KBM-7 (cell line): ENCODE measurements at regions not wholly inside any gene's neighbourhood (a gene's known extent, or its start where the extent isn't known, plus 50 kb on each side); places are given as distances from the start of the nearest gene placed in this dataset.

Experiments
- DNase-seq: peaks from one replicate; pipeline ENCODE4 v3.0.0-alpha.2; 2015
- in situ Hi-C: fragments of 300-500 bp; cut with MboI; formaldehyde crosslinking; loops from 2 replicates; pipeline ENCODE4 v1.14.3; 2020; ENCODE audit warnings: low sequenced_read_pairs, low pct_unique_long_range_greater_than_20kb, mixed read lengths

DNA sequence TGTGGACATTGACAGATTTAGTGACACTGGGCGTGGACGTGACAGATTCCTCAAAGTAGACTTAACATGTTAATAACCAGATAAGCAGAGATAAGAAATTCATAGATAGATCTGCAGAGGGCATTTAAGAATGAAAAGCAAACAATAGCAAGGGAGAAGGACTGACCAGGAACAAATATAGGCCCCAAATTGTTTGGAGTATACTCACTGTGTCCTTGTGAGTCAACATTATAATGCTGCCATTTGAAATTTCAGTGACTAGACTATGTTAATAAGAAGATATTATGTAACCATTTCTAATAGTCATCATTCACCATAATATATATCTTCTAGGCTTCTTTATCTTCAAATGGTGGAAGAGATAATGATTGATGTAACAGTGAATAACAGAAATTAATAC lies 78.1 kb upstream of the SLC38A11 start:
- in situ Hi-C loops, result no loop called here

DNA sequence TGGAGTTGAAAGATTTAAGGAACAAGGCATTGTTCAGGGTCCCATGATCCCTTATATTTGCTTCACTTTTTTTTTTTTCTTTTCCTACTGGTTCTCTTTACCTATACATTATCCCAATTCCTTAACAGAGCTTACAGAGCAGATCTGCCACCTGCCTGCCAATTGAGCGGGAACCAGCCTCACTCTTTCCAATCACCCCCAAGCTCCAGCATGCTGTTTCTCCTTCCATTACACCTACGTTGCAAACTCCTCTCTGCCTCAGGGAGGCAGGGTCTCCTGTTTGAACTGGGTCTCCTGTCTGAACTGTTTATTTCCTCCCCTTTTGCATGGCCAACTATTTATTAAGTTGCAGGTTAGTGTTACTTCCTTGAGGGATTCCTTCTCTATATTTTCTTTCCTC lies 77.2 kb upstream of the SLC38A11 start:
- no peak for DNase-seq
- in situ Hi-C loops, result no loop called here

More for the DNA sequence above, 78.1 kb upstream of the SLC38A11 start:
- no peak for DNase-seq

DNA sequence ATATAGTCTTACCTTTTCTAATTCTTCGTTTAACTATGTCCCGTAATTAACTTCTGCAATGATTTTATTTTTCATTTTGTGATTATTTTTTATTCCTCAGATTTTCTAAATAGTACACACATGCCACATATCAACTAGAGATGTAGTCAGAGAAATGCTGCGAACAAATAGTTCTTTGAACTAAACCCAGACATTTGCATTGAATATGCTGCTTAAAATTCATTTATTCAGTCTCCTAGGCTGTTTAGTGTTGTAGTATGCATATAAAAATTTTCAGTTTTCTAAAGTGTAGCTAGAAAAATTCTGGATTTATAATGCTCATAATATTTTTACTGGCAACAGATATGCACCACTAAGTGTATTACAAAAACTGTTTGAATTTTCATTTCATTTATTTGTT lies 68.9 kb upstream of the SLC38A11 start:
- no peak for DNase-seq
- in situ Hi-C loops, result no loop called here

DNA sequence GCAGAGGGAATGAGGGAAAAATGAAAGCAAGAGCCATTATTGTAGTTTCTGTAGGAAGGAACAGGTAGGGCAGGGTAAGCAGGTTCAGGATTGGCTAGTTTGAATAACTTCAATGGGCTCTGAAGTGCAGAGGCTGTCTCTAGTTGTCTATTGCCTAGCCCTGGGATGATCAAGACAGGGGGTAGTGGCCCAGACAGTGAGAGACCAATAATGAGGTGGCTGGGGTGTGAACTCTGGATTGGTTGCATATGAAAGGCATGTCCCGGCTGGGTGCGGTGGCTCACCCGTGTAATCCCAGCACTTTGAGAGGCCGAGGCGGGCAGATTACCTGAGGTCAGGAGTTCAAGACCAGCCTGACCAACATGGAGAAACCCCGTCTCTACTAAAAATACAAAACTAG lies 67.5 kb upstream of the SLC38A11 start:
- DNase-seq, result no peak
- in situ Hi-C loops, result no loop called here

DNA sequence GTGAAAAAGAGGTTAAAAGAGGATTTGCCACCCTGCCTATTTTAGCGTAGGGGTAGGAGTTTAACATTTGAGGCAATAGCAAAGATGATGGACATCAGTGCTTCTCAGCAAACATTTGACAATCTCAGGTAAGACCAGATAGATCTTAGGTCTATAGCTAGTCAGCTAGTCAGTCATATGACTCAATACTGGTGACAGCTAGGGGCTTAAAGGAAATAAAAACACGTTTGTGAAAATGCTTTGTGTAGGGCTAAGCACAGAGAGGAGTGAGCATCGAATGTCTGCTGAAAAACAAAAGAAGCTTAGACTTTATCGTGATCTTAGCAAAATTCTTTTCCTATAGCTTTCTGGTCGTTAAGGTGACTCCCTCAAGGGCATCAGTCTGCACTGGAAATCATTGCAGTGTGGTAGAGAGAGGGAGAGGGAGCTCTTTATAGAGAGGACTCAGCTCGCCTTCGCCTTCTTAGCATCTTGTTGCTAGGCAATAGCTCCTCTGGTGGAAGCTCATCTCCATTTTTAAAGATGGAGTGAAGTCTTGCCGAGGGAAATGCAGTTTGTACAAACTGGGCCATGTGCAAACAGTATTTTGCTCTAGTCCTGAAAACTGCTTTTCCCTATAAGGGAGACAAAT lies 62.8 kb upstream of the SLC38A11 start:
- in situ Hi-C loops, result no loop called here
- DNase-seq, result no peak

DNA sequence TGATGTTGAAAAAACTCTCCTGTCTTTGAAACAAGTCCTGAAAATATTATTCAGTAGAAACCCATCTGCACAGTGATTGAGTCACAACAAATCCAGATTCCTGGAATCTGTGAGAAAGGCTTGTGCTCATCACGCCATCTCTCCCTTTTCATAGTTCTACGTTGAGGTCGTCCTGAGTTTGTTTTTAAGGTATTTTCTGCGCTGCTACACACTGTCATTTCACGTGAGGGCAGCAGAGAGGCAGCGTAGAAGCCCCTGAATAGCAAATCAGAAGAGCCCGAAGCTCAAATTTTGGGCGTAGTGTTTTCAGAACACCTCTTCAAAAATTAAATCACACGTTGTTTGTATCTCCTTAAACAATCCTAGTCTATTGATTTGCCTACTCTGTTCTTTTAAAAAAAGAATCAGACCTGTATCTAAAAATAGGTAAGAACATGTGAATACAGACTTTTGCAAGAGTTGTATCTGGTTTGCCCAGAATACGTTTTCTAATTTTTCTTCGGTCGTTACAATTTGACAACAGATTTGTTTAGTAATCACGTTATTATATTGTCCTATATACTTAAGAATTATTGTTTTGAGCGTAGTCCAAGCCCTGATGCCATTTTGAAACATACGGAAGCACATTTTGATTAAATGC lies 61.6 kb upstream of the SLC38A11 start:
- DNase-seq, result peak; percentile 57
- in situ Hi-C loops, result no loop called here

DNA sequence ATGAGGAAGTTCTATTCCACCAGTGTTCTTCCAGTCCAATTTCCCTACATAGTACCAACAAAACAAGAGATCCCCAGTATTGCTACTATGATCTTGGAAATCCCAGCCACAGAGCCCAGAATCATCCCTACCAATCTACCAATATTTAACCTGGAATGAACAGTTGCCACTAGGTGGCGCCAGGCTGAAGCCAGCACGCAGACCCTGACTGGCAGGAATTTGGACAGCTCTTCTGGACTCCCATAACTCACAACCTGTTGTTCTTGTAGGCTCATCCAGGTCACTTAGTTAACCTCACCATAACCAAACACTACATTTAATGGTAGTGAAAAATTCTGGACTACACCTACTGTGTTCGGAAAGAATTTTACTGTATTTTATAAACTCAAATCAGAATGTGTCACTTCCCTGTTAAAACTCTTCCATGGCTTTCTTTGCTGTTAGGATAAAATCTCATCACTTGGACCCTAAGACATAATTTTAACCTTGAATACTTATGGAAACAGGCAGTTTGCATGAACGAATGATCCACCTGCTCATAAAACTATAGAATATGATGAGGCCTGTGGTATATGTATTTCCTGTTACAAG lies 59.8 kb upstream of the SLC38A11 start:
- peak; percentile 56 for DNase-seq
- in situ Hi-C loops, result no loop called here

DNA sequence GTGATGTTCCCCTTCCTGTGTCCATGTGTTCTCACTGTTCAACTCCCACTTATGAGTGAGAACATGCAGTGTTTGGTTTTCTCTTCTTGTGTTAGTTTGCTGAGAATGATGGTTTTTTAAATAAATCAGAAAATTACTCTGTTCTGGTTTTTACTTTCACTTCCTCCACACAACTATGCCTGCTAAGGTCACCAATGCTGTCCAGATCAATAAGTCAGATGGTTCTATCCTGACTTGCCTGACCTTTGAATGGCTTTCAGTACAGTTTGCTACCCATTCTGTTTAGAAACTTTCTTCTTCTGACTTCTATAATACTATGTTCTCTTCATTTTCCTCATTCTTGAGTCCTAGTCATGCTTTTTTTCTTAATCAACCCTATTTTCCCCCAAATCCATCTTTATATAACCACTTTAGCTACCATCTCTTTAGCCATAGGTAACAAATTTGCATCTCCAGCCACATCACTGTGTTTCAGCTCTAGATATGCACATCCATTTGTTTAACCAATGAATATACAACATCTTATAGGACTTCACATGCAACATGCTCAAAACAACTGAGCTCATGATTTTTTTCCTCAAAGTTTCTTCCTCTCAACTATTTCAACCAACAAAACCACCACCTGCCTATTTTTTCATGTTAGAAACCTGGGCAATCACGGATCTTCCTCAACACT lies 58.8 kb upstream of the SLC38A11 start:
- DNase-seq, result no peak
- in situ Hi-C loops, result no loop called here

DNA sequence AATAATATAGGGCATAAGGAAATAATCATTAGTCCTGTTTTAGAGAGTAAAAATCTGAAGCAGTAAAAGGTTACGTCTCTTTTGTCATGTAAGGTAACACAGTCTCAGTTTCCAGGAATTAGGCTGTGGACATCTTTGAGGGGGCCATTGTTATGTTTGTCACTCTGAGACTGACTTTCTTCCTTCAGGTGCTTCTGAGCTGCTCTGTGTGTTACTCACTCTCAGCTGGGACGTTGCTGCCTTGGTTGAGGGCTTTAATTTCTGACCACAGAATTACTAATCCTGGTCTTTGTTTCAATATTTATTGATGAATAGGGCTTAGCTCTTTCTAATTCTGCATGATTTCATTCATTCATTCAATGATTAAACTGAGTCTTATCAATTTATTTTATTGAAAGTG lies 55.9 kb upstream of the SLC38A11 start:
- in situ Hi-C loops, result no loop called here
- DNase-seq, result no peak

DNA sequence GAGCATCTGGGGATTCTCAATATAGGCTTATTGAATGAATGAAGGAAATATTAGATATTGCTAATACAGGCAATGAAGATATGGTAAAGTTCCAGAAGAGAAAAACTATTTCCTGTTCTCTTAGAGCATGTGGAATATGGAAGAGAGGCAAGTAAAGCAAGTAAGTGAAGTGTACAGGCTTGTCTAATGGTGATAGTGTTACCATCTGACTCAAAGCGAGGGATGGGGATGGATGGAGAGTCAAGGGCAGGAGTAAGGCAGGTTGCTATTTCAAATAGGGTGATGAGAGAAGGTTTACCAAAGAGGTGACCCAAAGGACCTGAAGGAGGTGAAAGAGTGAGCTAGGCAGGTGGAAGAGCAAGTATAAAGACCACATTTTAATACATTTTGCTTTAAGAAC lies 55.2 kb upstream of the SLC38A11 start:
- in situ Hi-C loops, result no loop called here
- DNase-seq, result no peak

DNA sequence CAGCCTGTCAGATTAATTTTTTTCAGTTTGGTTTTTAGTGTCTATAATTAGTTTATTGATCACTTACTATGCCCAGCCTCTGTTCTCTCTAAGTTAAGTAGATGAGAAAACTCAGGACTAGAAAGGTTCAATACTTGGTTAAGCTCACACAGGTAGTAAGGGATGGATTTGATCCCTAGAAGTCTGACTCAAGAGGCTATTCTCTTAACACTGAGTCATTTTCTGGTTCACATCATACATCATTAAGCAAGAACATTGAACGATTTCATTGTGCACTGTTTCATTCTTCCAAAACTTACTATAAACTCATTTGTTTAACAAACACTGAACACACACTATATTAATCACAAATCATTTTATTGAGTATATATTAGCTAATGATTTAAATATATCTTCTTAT lies 54.1 kb upstream of the SLC38A11 start:
- no peak for DNase-seq
- in situ Hi-C loops, result no loop called here

DNA sequence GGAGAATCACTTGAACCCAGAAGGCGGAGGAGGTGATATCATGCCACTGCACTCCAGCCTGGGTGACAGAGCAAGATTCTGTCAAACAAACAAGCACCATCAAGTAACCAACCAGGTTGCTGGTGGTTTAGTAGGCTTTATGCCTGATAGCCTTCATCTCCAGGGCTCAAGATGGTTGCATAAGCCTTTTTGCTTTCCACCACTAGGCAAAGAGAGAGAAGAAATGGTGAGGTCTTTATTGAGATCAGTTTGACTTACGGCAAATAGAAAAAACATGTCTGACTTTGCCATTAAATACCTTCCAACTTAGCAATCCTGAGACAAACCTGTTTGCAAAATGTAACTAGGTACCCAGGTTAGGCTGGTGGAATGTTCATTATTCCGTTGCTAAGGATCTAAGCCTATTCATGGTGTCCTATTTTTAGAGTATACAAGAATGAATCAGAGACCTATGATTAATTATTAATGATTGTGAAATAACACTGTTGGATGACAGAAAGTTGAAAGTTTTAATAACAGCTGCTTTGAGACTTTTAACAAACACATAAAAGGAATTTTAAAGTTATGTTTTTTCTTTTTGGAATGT lies 53.5 kb upstream of the SLC38A11 start:
- in situ Hi-C loops, result no loop called here
- DNase-seq, result no peak

DNA sequence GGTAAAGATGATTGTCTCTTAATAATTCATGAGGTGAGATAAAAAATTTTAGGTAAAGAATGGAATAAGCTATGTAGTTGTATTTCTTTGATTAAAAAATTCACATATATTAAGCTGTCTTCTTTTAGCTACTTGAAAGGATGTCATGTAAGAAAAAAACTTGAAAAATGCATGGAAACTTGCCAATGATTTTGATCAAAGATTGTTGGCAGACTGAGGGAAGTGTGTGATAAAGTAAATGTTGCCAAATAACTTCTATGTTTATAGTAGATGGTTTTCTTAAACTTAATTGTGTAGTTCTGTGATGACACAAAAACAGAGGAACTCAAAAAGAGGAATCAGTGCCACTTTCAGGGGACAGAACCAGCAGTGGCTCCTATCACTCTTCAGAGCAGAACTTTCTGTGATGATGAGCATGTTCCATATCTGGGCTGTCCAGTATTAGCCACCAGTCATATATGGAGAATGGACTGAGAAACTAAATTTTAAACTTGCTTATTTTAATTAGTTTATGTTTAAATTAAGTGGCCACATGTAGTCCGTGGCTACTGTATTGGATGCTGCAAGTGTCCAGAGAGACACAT lies 51.9 kb upstream of the SLC38A11 start:
- in situ Hi-C loops, result no loop called here
- DNase-seq, result no peak
